HCT116 (cell line): ENCODE measurements at regions not wholly inside any gene's neighbourhood (a gene's known extent, or its start where the extent isn't known, plus 50 kb on each side); places are given as distances from the start of the nearest gene placed in this dataset.

Experiments used
- ATAC-seq: fragments of 200-7000 bp; cut with Tn5 transposase; 2 replicates; pipeline ENCODE4 v1.9.1; 2020; ENCODE audit warnings: mild to moderate bottlenecking, moderate library complexity
- BruUV-seq: library from RNA; stranded (reverse); fragments of 400-500 nt; replicated peaks from 2 replicates; lab custom pipeline; 2021; lab: Mats Ljungman, UMichigan
- CTCF ChIA-PET: fragments of 300-600 bp; sonication (Branson Sonifier 250); formaldehyde crosslinking; loops from one replicate; lab custom pipeline; 2021; ENCODE audit warnings: antibody characterized with exemption; lab: Charles Lee
- POLR2A ChIA-PET: fragments of 300-600, 350-600 bp; sonication (Branson Sonifier 250); formaldehyde crosslinking; loops from one replicate; lab custom pipeline; 2021; ENCODE audit warnings: antibody characterized with exemption; lab: Charles Lee
- RAD21 ChIA-PET, 2 experiments: fragments of 300-600 bp; sonication (Branson Sonifier 250); formaldehyde crosslinking; loops; one replicate each; lab custom pipeline; 2023; ENCODE audit warnings: low total read pairs in 2 of 2; ENCODE audit not compliant: uncharacterized antibody in 2 of 2, unreplicated experiment in 2 of 2, low non-redundant PET in 1 of 2; lab: Charles Lee
- DNase-seq: peaks from one replicate; pipeline ENCODE4 v3.0.0-alpha.2; 2010; ENCODE audit warnings: low read depth, low spot score
- H2AFZ ChIP-seq: fragments of 200-600 bp; shearing (Covaris generic), sonication (generic); 2 replicates; pipeline ENCODE4 v1.6.1; 2017; ENCODE audit warnings: low read depth, mixed run types, mixed read lengths, antibody characterized with exemption, low read length; ENCODE audit not compliant: poor library complexity, severe bottlenecking
- H3K27ac ChIP-seq: 2 replicates; pipeline ENCODE4 v1.5.1; 2012; ENCODE audit warnings: low read depth, low read length
- H3K27me3 ChIP-seq: fragments of 200-600 bp; sonication (generic); 2 replicates; pipeline ENCODE4 v1.6.1; 2016; ENCODE audit warnings: mixed run types, low read length, mixed read lengths; ENCODE audit not compliant: insufficient read depth
- H3K36me3 ChIP-seq, 2 experiments: fragments of 200-500 bp in 1 of 2; fragments of 200-600 bp in 1 of 2; sonication (Bioruptor generic) in 1 of 2; sonication (generic) in 1 of 2; 2 replicates each; pipeline versions ENCODE4 v1.5.1 to v1.6.1; 2014 to 2016; ENCODE audit warnings: low read length in 2 of 2, inconsistent platforms in 1 of 2, mixed read lengths in 1 of 2, mixed run types in 1 of 2; ENCODE audit not compliant: insufficient read depth in 2 of 2, control insufficient read depth in 1 of 2
- H3K4me1 ChIP-seq, 2 experiments: fragments of 200-600 bp in 1 of 2; sonication (generic) in 1 of 2; 2 replicates each; pipeline versions ENCODE4 v1.5.1 to v1.6.1; 2012 to 2017; ENCODE audit warnings: low read length in 2 of 2, inconsistent platforms in 1 of 2, mild to moderate bottlenecking in 1 of 2, mixed read lengths in 1 of 2, mixed run types in 1 of 2, moderate library complexity in 1 of 2; ENCODE audit not compliant: insufficient read depth in 2 of 2, control insufficient read depth in 1 of 2
- H3K4me2 ChIP-seq: fragments of 200-600 bp; sonication (generic); 2 replicates; pipeline ENCODE4 v1.6.1; 2017; ENCODE audit warnings: mixed run types, low read length, mixed read lengths
- H3K4me3 ChIP-seq, 2 experiments: fragments of 200-600 bp in 1 of 2; sonication (generic) in 1 of 2; replicated peaks in 1 of 2; 2 replicates each; pipeline ENCODE4 v1.5.1; 2011 to 2016; ENCODE audit warnings: low read length in 2 of 2, control low read depth in 1 of 2, low read depth in 1 of 2, mild to moderate bottlenecking in 1 of 2, mixed read lengths in 1 of 2, mixed run types in 1 of 2
- H3K79me2 ChIP-seq: fragments of 200-600 bp; sonication (generic); 2 replicates; pipeline ENCODE4 v1.6.1; 2017; ENCODE audit warnings: mild to moderate bottlenecking, mixed run types, low read length, moderate library complexity, mixed read lengths; ENCODE audit not compliant: insufficient read depth
- H3K9ac ChIP-seq: fragments of 200-600 bp; sonication (generic); 2 replicates; pipeline ENCODE4 v1.6.1; 2016; ENCODE audit warnings: low read length, mixed read lengths
- H3K9me2 ChIP-seq: fragments of 200-600 bp; sonication (generic), shearing (Covaris generic); 2 replicates; pipeline ENCODE4 v1.6.1; 2017; ENCODE audit warnings: mixed run types, mild to moderate bottlenecking, moderate library complexity; ENCODE audit not compliant: insufficient read depth
- H3K9me3 ChIP-seq, 2 experiments: fragments of 200-500 bp in 1 of 2; fragments of 200-600 bp in 1 of 2; sonication (Bioruptor generic) in 1 of 2; sonication (generic) in 1 of 2; 2 replicates each; pipeline ENCODE4 v1.6.1; 2014 to 2017; ENCODE audit warnings: low read length in 2 of 2, mixed read lengths in 2 of 2, inconsistent platforms in 1 of 2, low read depth in 1 of 2, mild to moderate bottlenecking in 1 of 2, mixed run types in 1 of 2, moderate library complexity in 1 of 2; ENCODE audit not compliant: control insufficient read depth in 1 of 2, insufficient read depth in 1 of 2
- H4K20me1 ChIP-seq: fragments of 200-600 bp; sonication (generic), shearing (Covaris generic); 2 replicates; pipeline ENCODE4 v1.6.1; 2017; ENCODE audit warnings: mixed run types, mild to moderate bottlenecking, moderate library complexity; ENCODE audit not compliant: insufficient read depth
- ATF3 ChIP-seq: IDR thresholded peaks from 2 replicates; pipeline ENCODE4 v1.6.1; 2012
- CBX3 ChIP-seq: IDR thresholded peaks from 2 replicates; pipeline ENCODE4 v1.6.1; 2012; ENCODE audit warnings: low read depth
- EGR1 ChIP-seq: IDR thresholded peaks from 2 replicates; pipeline ENCODE4 v1.6.1; 2012; ENCODE audit warnings: low read depth
- ELF1 ChIP-seq: IDR thresholded peaks from 2 replicates; pipeline ENCODE4 v1.6.1; 2012; ENCODE audit warnings: low read depth, borderline replicate concordance
- FOSL1 ChIP-seq: IDR thresholded peaks from 2 replicates; pipeline ENCODE4 v1.6.1; 2012; ENCODE audit warnings: low read depth
- MAX ChIP-seq: IDR thresholded peaks from 2 replicates; pipeline ENCODE4 v1.6.1; 2012
- POLR2A ChIP-seq: IDR thresholded peaks from 2 replicates; pipeline ENCODE4 v1.7.0; 2011; ENCODE audit warnings: borderline replicate concordance; ENCODE audit not compliant: insufficient read depth, insufficient read length; ENCODE audit errors: extremely low read depth
- RAD21 ChIP-seq: IDR thresholded peaks from 2 replicates; pipeline ENCODE4 v1.6.1; 2012; ENCODE audit warnings: low read depth, mild to moderate bottlenecking
- SIN3A ChIP-seq: IDR thresholded peaks from 2 replicates; pipeline ENCODE4 v1.6.1; 2012; ENCODE audit warnings: low read depth
- SRF ChIP-seq: IDR thresholded peaks from 2 replicates; pipeline ENCODE4 v1.6.1; 2012; ENCODE audit warnings: low read depth
- intact Hi-C: fragments of 100-400 bp; cut with micrococcal nuclease; formaldehyde crosslinking; loops from 2 replicates; pipeline ENCODE4 v1.10.0; 2022
- TF ChIP-seq, protein P1 (sequence below), 3 experiments: fragments of 200-600 bp in 1 of 3; sonication (generic) in 1 of 3; IDR thresholded peaks in 2 of 3; conservative IDR thresholded peaks in 1 of 3; 2 replicates each; pipeline ENCODE4 v1.5.1; 2012 to 2017; ENCODE audit warnings: low read depth in 2 of 3, low read length in 2 of 3, antibody characterized with exemption in 1 of 3, borderline replicate concordance in 1 of 3, control low read depth in 1 of 3, mild to moderate bottlenecking in 1 of 3, mixed read lengths in 1 of 3, mixed run types in 1 of 3, moderate library complexity in 1 of 3; ENCODE audit not compliant: insufficient read depth in 1 of 3

DNA sequence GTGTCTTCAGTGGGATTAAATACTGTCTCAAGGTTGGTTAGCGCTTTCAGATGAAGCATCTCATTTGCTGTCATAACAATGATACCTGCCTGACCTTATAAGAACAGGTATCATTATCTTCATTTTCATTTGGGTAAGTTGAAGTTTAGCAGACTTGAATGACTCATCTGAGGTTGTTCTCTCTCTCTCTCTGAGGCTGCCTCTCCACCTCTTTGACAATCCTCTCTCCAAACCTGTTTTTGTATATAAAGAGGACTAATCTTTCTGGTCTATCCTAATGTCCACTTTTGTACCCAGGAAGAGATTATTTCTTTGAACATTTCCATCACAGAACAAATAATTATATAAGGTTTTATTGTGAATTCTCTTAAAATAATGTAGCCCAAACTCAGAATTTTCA, 291.4 kb downstream of the KLF6 start:
- ChIA-PET RAD21 (no interaction called here), CTCF (no interaction called here)

DNA sequence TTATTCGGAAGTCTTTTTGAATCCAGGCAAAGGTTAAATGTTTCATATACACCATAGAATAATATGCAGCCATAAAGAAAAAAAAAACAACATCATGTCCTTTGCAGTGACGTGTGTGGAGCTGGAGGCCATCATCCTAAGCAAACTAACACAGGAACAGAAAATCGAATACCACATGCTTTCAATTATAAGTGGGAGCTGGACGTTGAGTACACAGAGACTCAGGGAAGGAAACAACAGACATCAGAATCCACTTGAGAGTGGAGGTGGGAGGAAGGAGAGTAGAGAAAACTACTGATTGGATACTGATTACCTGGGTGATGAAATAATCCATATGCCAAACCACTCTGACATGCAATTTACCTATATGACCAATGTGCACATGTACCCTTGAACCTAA, 293.4 kb downstream of the KLF6 start:
- no TSS peak for BruUV-seq
- ChIA-PET POLR2A (no interaction called here), RAD21 (no interaction called here), CTCF (no interaction called here)
- Histone ChIP-seq H3K79me2 (no peaks in the 10 kb centered on the region), H3K36me3 (no peaks in the 10 kb centered on the region), H3K27ac (no peak overlapping the region), H3K9me2 (no peaks in the 10 kb centered on the region), H3K4me1 (peaks cover 1 to 5% of the 10 kb centered on the region in 2 experiments; a peak in 3 of 4 replicates), H3K27me3 (0 out of 2 replicates have a peak, but pooled peaks cover 3% of the 10 kb centered on the region), H3K4me3 (no peak overlapping the region), H2AFZ (no peak overlapping the region), H3K9ac (no peak overlapping the region), H3K4me2 (no peak overlapping the region), H4K20me1 (no peaks in the 10 kb centered on the region), H3K9me3 (no peaks in the 10 kb centered on the region)
- TF ChIP-seq ELF1 (no peak), POLR2A (no peak), SRF (no peak), RAD21 (no peak), MAX (no peak), SIN3A (no peak), ATF3 (no peak), FOSL1 (no peak)
- TF ChIP-seq, protein P1, sequence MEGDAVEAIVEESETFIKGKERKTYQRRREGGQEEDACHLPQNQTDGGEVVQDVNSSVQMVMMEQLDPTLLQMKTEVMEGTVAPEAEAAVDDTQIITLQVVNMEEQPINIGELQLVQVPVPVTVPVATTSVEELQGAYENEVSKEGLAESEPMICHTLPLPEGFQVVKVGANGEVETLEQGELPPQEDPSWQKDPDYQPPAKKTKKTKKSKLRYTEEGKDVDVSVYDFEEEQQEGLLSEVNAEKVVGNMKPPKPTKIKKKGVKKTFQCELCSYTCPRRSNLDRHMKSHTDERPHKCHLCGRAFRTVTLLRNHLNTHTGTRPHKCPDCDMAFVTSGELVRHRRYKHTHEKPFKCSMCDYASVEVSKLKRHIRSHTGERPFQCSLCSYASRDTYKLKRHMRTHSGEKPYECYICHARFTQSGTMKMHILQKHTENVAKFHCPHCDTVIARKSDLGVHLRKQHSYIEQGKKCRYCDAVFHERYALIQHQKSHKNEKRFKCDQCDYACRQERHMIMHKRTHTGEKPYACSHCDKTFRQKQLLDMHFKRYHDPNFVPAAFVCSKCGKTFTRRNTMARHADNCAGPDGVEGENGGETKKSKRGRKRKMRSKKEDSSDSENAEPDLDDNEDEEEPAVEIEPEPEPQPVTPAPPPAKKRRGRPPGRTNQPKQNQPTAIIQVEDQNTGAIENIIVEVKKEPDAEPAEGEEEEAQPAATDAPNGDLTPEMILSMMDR (IDR thresholded peaks at IDR 0.05 in 2 of 3, conservative IDR thresholded peaks at IDR 0.05 in 1 of 3; ENCODE audit: borderline replicate concordance in 1 of 3, insufficient read depth in 1 of 3, low read depth in 2 of 3, low read length in 2 of 3) = no peak
- no peak for DNase-seq
- no peak for ATAC-seq
- intact Hi-C loops = no loop called here

More for the DNA sequence above, 291.4 kb downstream of the KLF6 start:
- no TSS peak for BruUV-seq
- intact Hi-C loops = no loop called here
- peaks cover 7% of the 10 kb centered on the region; the same call in 1 of the 2 replicates for H3K27me3 ChIP-seq
- no peaks in the 10 kb centered on the region for H3K36me3 ChIP-seq
- no peak overlapping the region for H3K27ac ChIP-seq
- no peaks in the 10 kb centered on the region for H3K4me1 ChIP-seq
- TF ChIP-seq ELF1 (no peak), CBX3 (no peak), RAD21 (no peak), EGR1 (no peak), SIN3A (no peak)
- H3K9me3 ChIP-seq = no peaks in the 10 kb centered on the region
- no peak overlapping the region for H3K9ac ChIP-seq
- H3K9me2 ChIP-seq = no peaks in the 10 kb centered on the region
- DNase-seq = no peak
- no peak overlapping the region for H2AFZ ChIP-seq
- H4K20me1 ChIP-seq = no peaks in the 10 kb centered on the region
- ATAC-seq = no peak
- no peak overlapping the region for H3K4me3 ChIP-seq
- no peak overlapping the region for H3K4me2 ChIP-seq
- POLR2A ChIA-PET = no interaction called here
- H3K79me2 ChIP-seq = no peaks in the 10 kb centered on the region
